Endothelial cell of umbilical vein (primary cell): ENCODE measurements at regions not wholly inside any gene's neighbourhood (a gene's known extent, or its start where the extent isn't known, plus 50 kb on each side); places are given as distances from the start of the nearest gene placed in this dataset.

ENCODE experiments used
- BruUV-seq: library from RNA; stranded (reverse); fragments of 400-500 nt; replicated peaks from 2 replicates; lab custom pipeline; 2021; lab: Mats Ljungman, UMichigan
- CTCF ChIA-PET: fragments of 300-600, 350-600 bp; sonication (Branson Sonifier 250); formaldehyde crosslinking; loops from one replicate; lab custom pipeline; 2021; ENCODE audit warnings: antibody characterized with exemption, inconsistent platforms; lab: Charles Lee
- POLR2A ChIA-PET: fragments of 300-600, 350-600 bp; sonication (Branson Sonifier 250); formaldehyde crosslinking; loops from one replicate; lab custom pipeline; 2021; ENCODE audit warnings: antibody characterized with exemption, inconsistent platforms; lab: Charles Lee
- DNase-seq: peaks from one replicate; pipeline ENCODE4 v3.0.0-alpha.2; 2011; ENCODE audit warnings: low read depth, low spot score
- FAIRE-seq: peaks from 2 replicates; lab custom pipeline; 2011; peaks lifted over from hg19 to GRCh38; lab: Jason Lieb, UNC
- H2AFZ ChIP-seq: 2 replicates; pipeline ENCODE4 v1.6.0; 2012; ENCODE audit warnings: low read depth, low read length, control low read depth, inconsistent platforms
- H3K27ac ChIP-seq: 2 replicates; pipeline ENCODE4 v1.5.1; 2011; ENCODE audit warnings: low read depth, mild to moderate bottlenecking, control low read depth, low read length, moderate library complexity; ENCODE audit not compliant: insufficient read depth
- H3K27me3 ChIP-seq, 2 experiments: 2 replicates each; pipeline versions ENCODE4 v1.6.0 to v1.6.1; 2011; ENCODE audit warnings: low read length in 2 of 2, mixed read lengths in 1 of 2; ENCODE audit not compliant: control insufficient read depth in 2 of 2, insufficient read depth in 2 of 2
- H3K36me3 ChIP-seq, 2 experiments: 2 replicates in 1 of 2; 3 replicates in 1 of 2; pipeline ENCODE4 v1.5.1; 2011; ENCODE audit warnings: low read length in 2 of 2, mild to moderate bottlenecking in 1 of 2, moderate library complexity in 1 of 2; ENCODE audit not compliant: control insufficient read depth in 2 of 2, insufficient read depth in 2 of 2; ENCODE audit errors: extremely low read depth in 1 of 2
- H3K4me1 ChIP-seq: 3 replicates; pipeline ENCODE4 v1.5.1; 2011; ENCODE audit warnings: mild to moderate bottlenecking, low read length; ENCODE audit not compliant: control insufficient read depth, insufficient read depth; ENCODE audit errors: extremely low read depth
- H3K4me2 ChIP-seq: 2 replicates; pipeline ENCODE4 v1.6.1; 2011; ENCODE audit warnings: low read length, control low read depth, mixed read lengths; ENCODE audit not compliant: insufficient read depth
- H3K4me3 ChIP-seq, 3 experiments: fragments of 200-600 bp in 1 of 3; sonication (generic), shearing (Covaris generic) in 1 of 3; replicated peaks in 1 of 3; 2 replicates each; pipeline ENCODE4 v1.5.1; 2011 to 2016; ENCODE audit warnings: control low read depth in 3 of 3, low read length in 3 of 3, mild to moderate bottlenecking in 2 of 3, inconsistent platforms in 1 of 3, low read depth in 1 of 3, moderate library complexity in 1 of 3; ENCODE audit not compliant: insufficient read depth in 1 of 3
- H3K79me2 ChIP-seq: 2 replicates; pipeline ENCODE4 v1.6.0; 2012; ENCODE audit warnings: low read length, inconsistent platforms; ENCODE audit not compliant: control insufficient read depth, insufficient read depth
- H3K9ac ChIP-seq: replicated peaks from 2 replicates; pipeline ENCODE3; 2011; ENCODE audit warnings: low read length, control low read depth; ENCODE audit not compliant: insufficient read depth; ENCODE audit errors: extremely low read depth
- H3K9me1 ChIP-seq: replicated peaks from 3 replicates; pipeline ENCODE4 v1.6.0; 2011; ENCODE audit warnings: mild to moderate bottlenecking, low read length; ENCODE audit not compliant: control insufficient read depth, insufficient read depth; ENCODE audit errors: extremely low read depth
- H3K9me3 ChIP-seq: replicated peaks from 2 replicates; pipeline ENCODE4 v1.5.1; 2012; ENCODE audit warnings: low read length, inconsistent platforms; ENCODE audit not compliant: control insufficient read depth, insufficient read depth
- H4K20me1 ChIP-seq: replicated peaks from 2 replicates; pipeline ENCODE3; 2011; ENCODE audit warnings: mild to moderate bottlenecking, low read length; ENCODE audit not compliant: control insufficient read depth, insufficient read depth; ENCODE audit errors: extremely low read depth
- CTCF ChIP-seq, 2 donors: IDR thresholded peaks; 1 replicate in 1 of 2; 2 replicates in 1 of 2; pipeline ENCODE4 v1.5.1; 2011; ENCODE audit warnings: low read length in 2 of 2, mild to moderate bottlenecking in 2 of 2, moderate library complexity in 2 of 2, control low read depth in 1 of 2, inconsistent platforms in 1 of 2, low read depth in 1 of 2; ENCODE audit not compliant: insufficient read depth in 1 of 2; ENCODE audit errors: extremely low read depth in 1 of 2
- EZH2 ChIP-seq: IDR thresholded peaks from 2 replicates; pipeline ENCODE4 v1.6.1; 2012; ENCODE audit warnings: borderline replicate concordance, low read depth, mild to moderate bottlenecking, moderate library complexity, low read length, inconsistent platforms; ENCODE audit not compliant: severe bottlenecking
- FOS ChIP-seq: IDR thresholded peaks from 2 replicates; pipeline ENCODE4 v1.6.1; 2011; ENCODE audit warnings: mild to moderate bottlenecking, low read length, moderate library complexity, borderline replicate concordance; ENCODE audit not compliant: insufficient read depth
- GATA2 ChIP-seq: IDR thresholded peaks from 2 replicates; pipeline ENCODE4 v1.7.0; 2011; ENCODE audit warnings: low read depth, mild to moderate bottlenecking, moderate library complexity, mixed read lengths, low read length; ENCODE audit not compliant: insufficient read length, insufficient read depth
- JUN ChIP-seq: IDR thresholded peaks from 2 replicates; pipeline ENCODE4 v1.6.1; 2011; ENCODE audit warnings: borderline replicate concordance, low read depth; ENCODE audit not compliant: insufficient read length, insufficient read depth
- MYC ChIP-seq: IDR thresholded peaks from one replicate; pipeline ENCODE4 v1.6.1; 2011; ENCODE audit warnings: mild to moderate bottlenecking, low read depth, low read length
- POLR2A ChIP-seq: IDR thresholded peaks from 2 replicates; pipeline ENCODE4 v1.6.1; 2012; ENCODE audit warnings: low read depth, mild to moderate bottlenecking, control low read depth, low read length
- POLR2AphosphoS5 ChIP-seq: IDR thresholded peaks from 2 replicates; pipeline ENCODE4 v1.6.1; 2012; ENCODE audit warnings: low read depth, mild to moderate bottlenecking, control low read depth, low read length, moderate library complexity; ENCODE audit not compliant: insufficient read depth
- dilution Hi-C: fragments of 300-500 bp; cut with MboI; formaldehyde crosslinking; loops from one replicate; pipeline ENCODE4 v1.15.0; 2019; ENCODE audit warnings: low sequenced_read_pairs; ENCODE audit not compliant: extremely low pct_ligation_motif_present
- intact Hi-C: fragments of 100-400 bp; cut with micrococcal nuclease; formaldehyde crosslinking; loops from one replicate; pipeline ENCODE4 v1.10.0; 2022
- TF ChIP-seq, protein P1 (sequence below): IDR thresholded peaks from 2 replicates; pipeline ENCODE4 v1.6.1; 2011; ENCODE audit not compliant: insufficient read depth, insufficient read length

DNA sequence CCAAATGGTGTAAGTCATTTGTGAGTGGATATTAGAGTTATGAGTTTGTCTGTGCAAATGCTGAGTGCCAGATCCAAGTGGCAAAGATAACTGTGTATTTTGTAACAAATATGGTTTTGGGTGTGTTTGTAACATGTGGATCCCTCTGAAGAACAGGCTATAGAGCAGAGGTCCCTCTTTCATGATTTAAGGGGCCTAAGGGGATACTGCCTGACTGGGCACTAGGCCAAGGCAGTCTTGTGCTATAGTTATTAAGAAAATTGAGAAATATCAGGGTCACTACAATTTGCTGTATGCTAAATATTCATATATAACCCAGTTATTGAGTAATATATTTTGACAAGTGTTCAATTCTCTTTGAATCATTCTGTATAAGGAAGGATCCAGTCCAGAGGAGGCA lies 555.6 kb upstream of the RGMA start:
- no peaks in the 10 kb centered on the region for H3K79me2 ChIP-seq
- no peak for TF ChIP-seq GATA2
- TF ChIP-seq MYC, result no peak
- no peak for TF ChIP-seq JUN
- TF ChIP-seq POLR2A, result no peak
- TF ChIP-seq FOS, result no peak
- TF ChIP-seq CTCF (IDR thresholded peaks at IDR 0.05; ENCODE audit: extremely low read depth in 1 of 2, insufficient read depth in 1 of 2, low read depth in 1 of 2, low read length in 2 of 2), result no peak
- TF ChIP-seq, protein P1, sequence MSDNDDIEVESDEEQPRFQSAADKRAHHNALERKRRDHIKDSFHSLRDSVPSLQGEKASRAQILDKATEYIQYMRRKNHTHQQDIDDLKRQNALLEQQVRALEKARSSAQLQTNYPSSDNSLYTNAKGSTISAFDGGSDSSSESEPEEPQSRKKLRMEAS, result no peak
- no peak for TF ChIP-seq POLR2AphosphoS5
- no peak for TF ChIP-seq EZH2
- H3K4me2 ChIP-seq, result no peak overlapping the region
- intact Hi-C loops, result no loop called here
- ChIA-PET CTCF (no interaction called here), POLR2A (no interaction called here)
- no TSS peak for BruUV-seq
- H3K27ac ChIP-seq, result no peak overlapping the region
- no peaks in the 10 kb centered on the region for H3K4me1 ChIP-seq
- H3K36me3 ChIP-seq, result no peaks in the 10 kb centered on the region
- H3K27me3 ChIP-seq, result no peaks in the 10 kb centered on the region
- dilution Hi-C loops, result no loop called here
- peaks cover 2% of the 10 kb centered on the region for H3K9me3 ChIP-seq
- no peak for FAIRE-seq
- no peaks in the 10 kb centered on the region for H4K20me1 ChIP-seq
- no peak overlapping the region for H3K9ac ChIP-seq
- no peak overlapping the region for H3K4me3 ChIP-seq
- DNase-seq, result no peak
- H2AFZ ChIP-seq, result no peak overlapping the region
- no peaks in the 10 kb centered on the region for H3K9me1 ChIP-seq
